GM06990 (cell line): ENCODE measurements at regions not wholly inside any gene's neighbourhood (a gene's known extent, or its start where the extent isn't known, plus 50 kb on each side); places are given as distances from the start of the nearest gene placed in this dataset.

Experiments used
- DNase-seq: peaks from one replicate; pipeline ENCODE4 v3.0.0-alpha.2; 2011; ENCODE audit not compliant: insufficient read length; ENCODE audit errors: extremely low read depth
- H3K27me3 ChIP-seq: replicated peaks from 2 replicates; pipeline ENCODE4 v1.6.0; 2011; ENCODE audit warnings: low read length; ENCODE audit not compliant: control insufficient read depth, insufficient read depth
- H3K36me3 ChIP-seq: 2 replicates; pipeline ENCODE4 v1.5.1; 2011; ENCODE audit warnings: low read length; ENCODE audit not compliant: control insufficient read depth, insufficient read depth
- H3K4me3 ChIP-seq: replicated peaks from 2 replicates; pipeline ENCODE4 v1.5.1; 2011; ENCODE audit warnings: low read depth, mild to moderate bottlenecking, control low read depth, low read length
- CTCF ChIP-seq: IDR thresholded peaks from 2 replicates; pipeline ENCODE4 v1.5.1; 2011; ENCODE audit warnings: low read length, control low read depth, mild to moderate bottlenecking, inconsistent platforms; ENCODE audit not compliant: insufficient read depth, poor library complexity, severe bottlenecking

GRCh38 chr4:137979938-137980337 is 262.2 kb downstream of the SLC7A11 start:
- no peak for TF ChIP-seq CTCF
- Histone ChIP-seq H3K36me3 (no peaks in the 10 kb centered on the region), H3K27me3 (no peaks in the 10 kb centered on the region), H3K4me3 (no peak overlapping the region)
- no peak for DNase-seq

GRCh38 chr4:137968956-137969678 is 273.0 kb downstream of the SLC7A11 start:
- DNase-seq, result no peak
- Histone ChIP-seq H3K36me3 (no peaks in the 10 kb centered on the region), H3K27me3 (no peaks in the 10 kb centered on the region), H3K4me3 (no peak overlapping the region)
- no peak for TF ChIP-seq CTCF

- TF ChIP-seq CTCF, result no peak
- no peak for DNase-seq
- H3K27me3 ChIP-seq, result no peaks in the 10 kb centered on the region
- no peak overlapping the region for H3K4me3 ChIP-seq
- H3K36me3 ChIP-seq, result no peaks in the 10 kb centered on the region
These were observed 274.5 kb downstream of the SLC7A11 start for GRCh38 chr4:137967480-137968190.

GRCh38 chr4:137966504-137966903 is 275.6 kb downstream of the SLC7A11 start:
- no peak for TF ChIP-seq CTCF
- no peak for DNase-seq
- no peaks in the 10 kb centered on the region for H3K27me3 ChIP-seq
- no peaks in the 10 kb centered on the region for H3K36me3 ChIP-seq
- no peak overlapping the region for H3K4me3 ChIP-seq

- no peak for TF ChIP-seq CTCF
- H3K4me3 ChIP-seq, result no peak overlapping the region
- H3K27me3 ChIP-seq, result no peaks in the 10 kb centered on the region
- no peak for DNase-seq
- H3K36me3 ChIP-seq, result no peaks in the 10 kb centered on the region
These were observed 281.1 kb downstream of the SLC7A11 start for GRCh38 chr4:137961051-137961438.
